NCI-H82 (cell line): ENCODE measurements at regions not wholly inside any gene's neighbourhood (a gene's known extent, or its start where the extent isn't known, plus 50 kb on each side); places are given as distances from the start of the nearest gene placed in this dataset.

Source experiments
- DNase-seq: peaks from one replicate; lab custom pipeline; 2025; lab: John Stamatoyannopoulos, UW

- DNase-seq, result no peak
These were observed 652.1 kb downstream of the HACE1 start for GRCh38 chr6:104207635-104208034.

- peak; percentile 3 for DNase-seq
These were observed 658.2 kb downstream of the HACE1 start for GRCh38 chr6:104201557-104201956.

- no peak for DNase-seq
These were observed 672.1 kb downstream of the HACE1 start for GRCh38 chr6:104187616-104188015.

- DNase-seq, result no peak
These were observed 672.9 kb downstream of the HACE1 start for GRCh38 chr6:104186831-104187230.

GRCh38 chr6:104183816-104184435, 675.8 kb downstream of the HACE1 start:
- no peak for DNase-seq

GRCh38 chr6:104182811-104183210, 676.9 kb downstream of the HACE1 start:
- DNase-seq, result no peak

- DNase-seq, result no peak
These were observed 686.1 kb downstream of the HACE1 start for GRCh38 chr6:104173668-104174067.

GRCh38 chr6:104170401-104170800, 689.3 kb downstream of the HACE1 start:
- DNase-seq, result no peak

- DNase-seq, result no peak
These were observed 693.6 kb downstream of the HACE1 start for GRCh38 chr6:104166055-104166668.

- DNase-seq, result no peak
These were observed 697.6 kb downstream of the HACE1 start for GRCh38 chr6:104162036-104162669.

- DNase-seq, result peak; percentile 0
These were observed 700.6 kb downstream of the HACE1 start for GRCh38 chr6:104159045-104159618.

- DNase-seq, result no peak
These were observed 716.0 kb downstream of the HACE1 start for GRCh38 chr6:104143757-104144156.

GRCh38 chr6:104134876-104135275, 724.8 kb downstream of the HACE1 start:
- DNase-seq, result no peak

GRCh38 chr6:104130343-104130742, 729.4 kb downstream of the HACE1 start:
- no peak for DNase-seq

GRCh38 chr6:104126315-104127005, 733.3 kb downstream of the HACE1 start:
- no peak for DNase-seq

- no peak for DNase-seq
These were observed 736.5 kb downstream of the HACE1 start for GRCh38 chr6:104123227-104123626.

GRCh38 chr6:104118274-104118673, 741.4 kb downstream of the HACE1 start:
- DNase-seq, result no peak

- no peak for DNase-seq
These were observed 749.9 kb downstream of the HACE1 start for GRCh38 chr6:104109806-104110205.

GRCh38 chr6:104108634-104109033, 751.1 kb downstream of the HACE1 start:
- DNase-seq, result no peak

GRCh38 chr6:104095661-104096416, 763.9 kb downstream of the HACE1 start:
- DNase-seq, result no peak

GRCh38 chr6:104087765-104088164, 772.0 kb downstream of the HACE1 start:
- DNase-seq, result no peak

- DNase-seq, result no peak
These were observed 791.4 kb downstream of the HACE1 start for GRCh38 chr6:104068281-104068680.
